Fibroblast of villous mesenchyme (primary cell): ENCODE measurements at regions not wholly inside any gene's neighbourhood (a gene's known extent, or its start where the extent isn't known, plus 50 kb on each side); places are given as distances from the start of the nearest gene placed in this dataset.

ENCODE experiments used
- DNase-seq: peaks from one replicate; pipeline ENCODE4 v3.0.0-alpha.2; 2010; ENCODE audit warnings: low read depth
- H3K4me3 ChIP-seq: 2 replicates; pipeline ENCODE4 v1.5.1; 2011; ENCODE audit warnings: low read depth, mild to moderate bottlenecking, low read length
- TF ChIP-seq, protein P1 (sequence below): IDR thresholded peaks from 2 replicates; pipeline ENCODE4 v1.5.1; 2012; ENCODE audit warnings: low read depth, mild to moderate bottlenecking, low read length; ENCODE audit not compliant: insufficient read depth

DNA sequence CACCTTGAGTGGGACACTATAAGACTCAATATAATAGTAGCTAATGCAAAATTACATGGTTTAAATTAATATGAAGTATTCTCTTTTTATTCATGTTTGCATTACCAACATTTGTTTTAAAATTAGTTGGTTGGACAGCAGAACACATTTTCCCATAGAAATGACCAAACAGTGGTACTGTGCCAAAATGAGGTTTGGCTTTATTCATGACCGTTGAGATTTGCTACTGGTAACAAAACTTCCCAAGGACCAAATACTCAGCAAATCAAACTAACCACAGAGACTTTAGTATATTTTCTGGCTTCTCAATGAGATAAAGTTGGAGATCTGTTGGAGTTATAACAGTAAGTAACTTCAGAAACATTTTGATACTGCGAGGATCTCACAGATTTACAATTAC lies 637.8 kb upstream of the MEF2C start:
- TF ChIP-seq, protein P1, sequence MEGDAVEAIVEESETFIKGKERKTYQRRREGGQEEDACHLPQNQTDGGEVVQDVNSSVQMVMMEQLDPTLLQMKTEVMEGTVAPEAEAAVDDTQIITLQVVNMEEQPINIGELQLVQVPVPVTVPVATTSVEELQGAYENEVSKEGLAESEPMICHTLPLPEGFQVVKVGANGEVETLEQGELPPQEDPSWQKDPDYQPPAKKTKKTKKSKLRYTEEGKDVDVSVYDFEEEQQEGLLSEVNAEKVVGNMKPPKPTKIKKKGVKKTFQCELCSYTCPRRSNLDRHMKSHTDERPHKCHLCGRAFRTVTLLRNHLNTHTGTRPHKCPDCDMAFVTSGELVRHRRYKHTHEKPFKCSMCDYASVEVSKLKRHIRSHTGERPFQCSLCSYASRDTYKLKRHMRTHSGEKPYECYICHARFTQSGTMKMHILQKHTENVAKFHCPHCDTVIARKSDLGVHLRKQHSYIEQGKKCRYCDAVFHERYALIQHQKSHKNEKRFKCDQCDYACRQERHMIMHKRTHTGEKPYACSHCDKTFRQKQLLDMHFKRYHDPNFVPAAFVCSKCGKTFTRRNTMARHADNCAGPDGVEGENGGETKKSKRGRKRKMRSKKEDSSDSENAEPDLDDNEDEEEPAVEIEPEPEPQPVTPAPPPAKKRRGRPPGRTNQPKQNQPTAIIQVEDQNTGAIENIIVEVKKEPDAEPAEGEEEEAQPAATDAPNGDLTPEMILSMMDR, result no peak
- DNase-seq, result no peak
- no peak overlapping the region for H3K4me3 ChIP-seq

DNA sequence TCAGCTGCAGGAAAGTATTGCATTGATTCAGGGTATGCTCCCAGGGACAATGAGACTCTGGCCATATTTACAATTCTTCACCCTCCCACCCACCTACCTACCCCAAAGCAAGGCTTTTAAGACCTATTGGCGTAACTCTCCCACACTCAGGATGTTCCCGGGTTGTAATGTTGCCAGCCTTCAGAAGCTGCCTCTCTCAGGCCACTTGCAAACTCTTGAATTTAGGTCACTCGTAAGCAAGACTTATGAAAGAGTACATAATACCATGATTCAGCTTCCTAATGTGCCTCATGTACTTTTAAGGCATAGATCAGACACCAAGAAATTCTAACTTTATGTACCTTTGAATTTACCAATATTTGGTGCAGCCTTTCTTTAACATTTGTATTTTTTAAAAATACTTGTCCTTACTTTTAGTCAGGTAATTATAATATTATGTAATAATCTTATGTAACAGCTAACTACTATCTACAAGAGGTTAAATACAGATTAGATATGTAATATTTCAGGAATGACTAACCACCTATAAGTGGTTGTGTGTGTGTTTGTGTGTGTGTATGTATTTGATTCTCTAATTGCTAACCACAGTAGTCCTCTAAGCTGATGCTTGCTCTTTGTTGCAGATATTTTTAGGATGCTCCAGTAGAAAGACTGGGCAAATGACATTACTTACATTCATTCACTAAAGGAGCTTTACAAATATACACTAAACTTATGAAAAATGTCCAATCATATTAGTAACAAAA lies 630.5 kb upstream of the MEF2C start:
- DNase-seq, result no peak
- H3K4me3 ChIP-seq, result no peak overlapping the region
- TF ChIP-seq, protein P1, result no peak

DNA sequence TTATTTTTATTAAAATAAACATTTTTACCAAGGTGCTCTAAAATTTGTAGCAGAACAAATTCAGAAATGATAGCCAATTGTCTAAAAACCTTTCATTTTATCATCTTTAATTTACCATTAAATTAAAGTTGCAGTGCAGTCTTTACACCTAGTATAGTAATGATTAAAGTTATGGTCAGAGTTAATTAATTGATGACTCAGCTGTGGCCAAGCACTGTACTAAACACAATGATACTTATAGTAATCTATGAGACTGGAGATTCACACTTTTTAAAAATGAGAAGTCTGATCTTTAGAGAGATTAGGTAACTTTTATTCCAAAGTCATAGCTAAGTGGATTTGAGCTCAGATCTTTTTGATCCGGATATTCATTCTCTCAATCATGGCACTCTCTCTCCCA lies 621.1 kb upstream of the MEF2C start:
- no peak for DNase-seq
- TF ChIP-seq, protein P1, result no peak
- no peak overlapping the region for H3K4me3 ChIP-seq

DNA sequence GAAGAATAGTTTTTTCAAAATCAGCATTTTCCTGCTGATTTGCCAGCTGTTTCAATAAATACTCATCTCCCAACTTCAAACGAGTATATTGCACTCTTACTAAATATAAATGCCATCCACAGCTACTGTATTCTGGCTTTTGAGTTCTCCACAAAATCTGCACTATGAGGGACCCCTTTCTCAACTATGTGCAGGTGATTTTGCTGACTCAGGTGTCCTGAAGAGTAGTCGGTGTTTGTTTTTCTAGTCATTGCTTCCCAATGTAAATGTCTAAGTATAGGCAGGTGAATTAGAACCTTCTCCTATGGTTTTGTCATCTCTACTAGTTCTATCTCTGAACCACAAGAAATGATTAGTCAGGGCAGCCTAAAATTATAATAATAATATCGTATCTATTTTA lies 616.8 kb upstream of the MEF2C start:
- no peak for DNase-seq
- no peak overlapping the region for H3K4me3 ChIP-seq
- TF ChIP-seq, protein P1, result no peak

DNA sequence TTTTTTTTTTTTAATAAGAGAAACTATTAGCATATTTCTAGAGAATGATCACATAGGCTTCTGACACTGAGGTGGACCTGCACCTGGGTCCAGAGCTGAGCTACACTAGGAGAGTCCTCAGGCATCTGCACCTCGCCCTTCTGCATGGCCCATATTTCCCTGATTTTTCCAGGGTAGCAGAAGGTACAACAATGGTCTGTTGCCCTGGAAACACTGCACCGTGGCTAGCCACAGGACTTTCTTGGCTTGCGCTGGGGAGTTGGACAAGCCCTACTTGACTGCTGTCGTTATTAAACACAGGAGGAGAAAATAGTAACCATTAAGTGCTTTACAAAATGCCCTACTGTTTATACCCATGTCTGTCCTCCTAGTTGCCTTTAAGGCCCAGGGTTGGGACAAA lies 615.7 kb upstream of the MEF2C start:
- DNase-seq, result no peak
- no peak overlapping the region for H3K4me3 ChIP-seq
- TF ChIP-seq, protein P1, result no peak

DNA sequence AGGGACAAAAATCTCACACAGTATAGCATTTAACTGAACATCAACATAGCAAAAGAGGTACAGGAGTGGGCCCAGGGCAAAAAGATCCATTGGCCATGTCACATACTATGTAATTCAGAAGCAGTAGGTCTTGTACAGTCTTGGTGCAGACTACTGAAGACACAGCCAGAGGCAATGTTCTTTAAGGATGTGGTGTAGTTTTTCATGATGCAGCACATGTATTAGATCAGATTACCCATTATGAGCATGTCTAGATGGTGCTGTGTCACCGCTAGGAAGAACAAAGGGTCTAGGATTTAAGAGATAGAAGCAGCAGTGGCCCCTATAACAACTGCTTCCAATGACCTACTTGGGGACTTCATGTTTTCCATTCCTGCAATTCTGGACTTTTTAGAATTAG lies 610.4 kb upstream of the MEF2C start:
- DNase-seq, result no peak
- no peak overlapping the region for H3K4me3 ChIP-seq
- TF ChIP-seq, protein P1, result no peak

DNA sequence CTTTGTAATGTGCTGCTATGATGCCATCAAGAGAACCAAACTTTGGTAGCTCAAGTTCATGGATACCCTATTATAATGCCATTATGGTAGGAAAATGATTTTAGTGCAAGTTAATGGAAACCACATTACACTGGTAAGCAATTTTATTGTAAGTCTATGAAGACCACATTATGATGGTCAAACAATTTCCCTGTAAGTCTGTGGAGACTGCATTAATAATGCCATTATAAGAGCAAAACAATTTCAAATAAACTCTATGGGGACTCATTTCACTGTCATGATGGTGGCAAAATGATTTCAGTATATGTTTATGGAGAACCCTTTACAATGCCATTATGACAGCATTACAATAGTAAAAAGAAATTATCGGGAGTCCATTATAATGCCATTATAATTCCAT lies 602.0 kb upstream of the MEF2C start:
- DNase-seq, result no peak
- TF ChIP-seq, protein P1, result no peak
- no peak overlapping the region for H3K4me3 ChIP-seq
